HepG2 (cell line): ENCODE measurements at regions not wholly inside any gene's neighbourhood (a gene's known extent, or its start where the extent isn't known, plus 50 kb on each side); places are given as distances from the start of the nearest gene placed in this dataset.

ENCODE experiments used
- ARHGAP35 ChIP-seq: sonication (generic); formaldehyde crosslinking; IDR thresholded peaks from 2 replicates; pipeline ENCODE4 v1.9.0; 2022; ENCODE audit warnings: mild to moderate bottlenecking, inconsistent platforms, moderate library complexity, missing genetic modification reagents, borderline replicate concordance
- CENPX ChIP-seq: sonication (generic); formaldehyde crosslinking; IDR thresholded peaks from 2 replicates; pipeline ENCODE4 v1.9.0; 2021; ENCODE audit warnings: mild to moderate bottlenecking, missing genetic modification reagents, moderate library complexity
- FOXP1 ChIP-seq, 2 experiments: fragments of 450-650 bp in 1 of 2; IDR thresholded peaks; 2 replicates each; pipeline ENCODE4 v1.6.1; 2017 to 2018; ENCODE audit warnings: antibody characterized with exemption in 1 of 2
- GABPB1 ChIP-seq: IDR thresholded peaks from 2 replicates; pipeline ENCODE4 v1.6.1; 2016; ENCODE audit warnings: mild to moderate bottlenecking, missing genetic modification reagents, moderate library complexity, missing compliant biosample characterization
- HOXD1 ChIP-seq: sonication (generic); formaldehyde crosslinking; IDR thresholded peaks from 2 replicates; pipeline ENCODE4 v1.5.0; 2020; ENCODE audit warnings: missing genetic modification reagents
- KMT2A ChIP-seq: sonication (generic); formaldehyde crosslinking; IDR thresholded peaks from 2 replicates; pipeline ENCODE4 v1.4.0; 2020; ENCODE audit warnings: missing genetic modification reagents
- MAFF ChIP-seq: IDR thresholded peaks from 2 replicates; pipeline ENCODE4 v1.6.1; 2011; ENCODE audit warnings: low read depth, low read length, improper control_type of control experiment
- NKX3-1 ChIP-seq: sonication (generic); formaldehyde crosslinking; IDR thresholded peaks from 2 replicates; pipeline ENCODE4 v1.5.0; 2020; ENCODE audit warnings: missing genetic modification reagents
- RCOR2 ChIP-seq: IDR thresholded peaks from 2 replicates; pipeline ENCODE4 v1.6.1; 2016; ENCODE audit warnings: missing biosample characterization, missing genetic modification reagents
- RXRB ChIP-seq: IDR thresholded peaks from 2 replicates; pipeline ENCODE4 v1.6.1; 2016; ENCODE audit warnings: borderline replicate concordance, missing genetic modification reagents, missing compliant biosample characterization
- SAP130 ChIP-seq: IDR thresholded peaks from 2 replicates; pipeline ENCODE4 v1.6.1; 2016; ENCODE audit warnings: low read depth
- SOX13 ChIP-seq, 3 experiments: fragments of 450-650 bp in 1 of 3; sonication (generic) in 1 of 3; formaldehyde crosslinking in 1 of 3; IDR thresholded peaks in 2 of 3; conservative IDR thresholded peaks in 1 of 3; 2 replicates each; pipeline versions ENCODE4 v1.5.0 to v1.6.1; 2016 to 2020; ENCODE audit warnings: antibody characterized with exemption in 1 of 3, mild to moderate bottlenecking in 1 of 3, missing compliant biosample characterization in 1 of 3, missing genetic modification reagents in 1 of 3, moderate library complexity in 1 of 3
- TBL1XR1 ChIP-seq: fragments of 150-350 bp; IDR thresholded peaks from 2 replicates; pipeline ENCODE4 v1.6.1; 2014; ENCODE audit warnings: borderline replicate concordance, low read length; ENCODE audit not compliant: partially characterized antibody
- TBX2 ChIP-seq: sonication (generic); formaldehyde crosslinking; IDR thresholded peaks from 2 replicates; pipeline ENCODE4 v1.5.0; 2020; ENCODE audit warnings: missing genetic modification reagents, mild to moderate bottlenecking, borderline replicate concordance
- ZFX ChIP-seq: sonication (generic); formaldehyde crosslinking; IDR thresholded peaks from 2 replicates; pipeline ENCODE4 v1.4.0; 2020; ENCODE audit warnings: mild to moderate bottlenecking, low read depth, missing genetic modification reagents, moderate library complexity
- ZNF10 ChIP-seq: sonication (generic); formaldehyde crosslinking; IDR thresholded peaks from 2 replicates; pipeline ENCODE4 v1.4.0; 2020; ENCODE audit warnings: mild to moderate bottlenecking, low read depth, missing genetic modification reagents, borderline replicate concordance
- ZNF160 ChIP-seq: sonication (generic); formaldehyde crosslinking; IDR thresholded peaks from 2 replicates; pipeline ENCODE4 v1.8.0; 2022; ENCODE audit warnings: mild to moderate bottlenecking, inconsistent platforms, missing genetic modification reagents
- ZNF383 ChIP-seq: sonication (generic); formaldehyde crosslinking; IDR thresholded peaks from 2 replicates; pipeline ENCODE4 v1.4.0; 2020; ENCODE audit warnings: missing genetic modification reagents, mild to moderate bottlenecking, borderline replicate concordance
- TF ChIP-seq, protein P1 (sequence below): sonication (generic); formaldehyde crosslinking; IDR thresholded peaks from 2 replicates; pipeline ENCODE4 v1.4.0; 2020; ENCODE audit warnings: mild to moderate bottlenecking, missing genetic modification reagents, borderline replicate concordance
- TF ChIP-seq, protein P2 (sequence below), 2 experiments: fragments of 450-650 bp in 1 of 2; sonication (generic) in 1 of 2; formaldehyde crosslinking; IDR thresholded peaks; 2 replicates each; pipeline versions ENCODE4 v1.5.0 to v1.8.0; 2020 to 2022; ENCODE audit warnings: mild to moderate bottlenecking in 1 of 2, missing genetic modification reagents in 1 of 2
- TF ChIP-seq, protein P3 (sequence below): sonication (generic); formaldehyde crosslinking; conservative IDR thresholded peaks from 2 replicates; pipeline ENCODE4 v1.8.1; 2023; ENCODE audit warnings: missing genetic modification reagents

DNA sequence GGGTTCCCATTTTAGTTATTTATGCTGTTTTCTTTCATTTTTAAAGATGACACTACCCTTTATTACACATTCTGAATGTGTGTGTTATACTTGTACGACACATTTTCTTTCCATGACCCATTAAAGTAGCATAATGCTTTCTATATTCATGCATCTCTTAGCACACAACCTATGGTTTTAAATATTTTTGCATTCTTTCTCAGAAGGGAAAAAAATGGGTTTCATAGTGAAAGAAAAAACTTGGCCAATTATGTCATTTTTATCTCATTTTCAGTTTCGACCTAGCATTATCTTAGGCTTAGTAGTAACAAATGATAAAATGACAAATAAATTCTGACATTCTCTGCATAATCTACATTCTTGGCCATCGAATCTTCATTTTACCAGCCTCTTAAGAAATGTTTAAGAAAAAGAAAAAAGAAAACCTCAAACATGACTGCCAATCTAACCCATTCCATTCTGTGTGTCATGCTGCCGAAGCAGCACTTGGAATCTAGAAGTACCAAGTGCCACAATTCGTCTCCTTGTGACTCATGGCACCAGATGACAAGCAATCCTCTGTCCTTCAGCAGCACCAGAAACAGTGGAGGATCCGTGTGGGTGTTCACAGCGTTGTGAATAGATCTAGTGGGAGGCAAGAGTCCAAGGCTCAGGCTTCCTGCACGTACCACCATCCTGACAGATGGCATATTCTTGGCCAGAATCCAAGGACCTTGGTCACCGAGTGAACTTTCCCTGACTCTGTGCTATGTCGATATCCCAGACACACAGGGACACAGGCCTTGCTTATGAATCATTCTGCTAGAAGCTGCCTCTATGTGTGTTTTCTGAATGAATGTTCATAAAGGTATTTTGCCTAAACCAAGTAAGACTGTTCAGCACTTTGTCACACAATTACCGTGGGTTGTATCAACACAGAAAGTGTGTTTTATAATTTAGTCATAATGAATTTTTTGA, 502.7 kb downstream of the NR2F1-AS1 start (continued):
- TF ChIP-seq TBX2 (CRISPR knock-in tag): peak; percentile 71; the same call in 1 of the 2 replicates
- peak; percentile 82 for TF ChIP-seq RCOR2 (CRISPR knock-in tag)
- TF ChIP-seq, protein P1, sequence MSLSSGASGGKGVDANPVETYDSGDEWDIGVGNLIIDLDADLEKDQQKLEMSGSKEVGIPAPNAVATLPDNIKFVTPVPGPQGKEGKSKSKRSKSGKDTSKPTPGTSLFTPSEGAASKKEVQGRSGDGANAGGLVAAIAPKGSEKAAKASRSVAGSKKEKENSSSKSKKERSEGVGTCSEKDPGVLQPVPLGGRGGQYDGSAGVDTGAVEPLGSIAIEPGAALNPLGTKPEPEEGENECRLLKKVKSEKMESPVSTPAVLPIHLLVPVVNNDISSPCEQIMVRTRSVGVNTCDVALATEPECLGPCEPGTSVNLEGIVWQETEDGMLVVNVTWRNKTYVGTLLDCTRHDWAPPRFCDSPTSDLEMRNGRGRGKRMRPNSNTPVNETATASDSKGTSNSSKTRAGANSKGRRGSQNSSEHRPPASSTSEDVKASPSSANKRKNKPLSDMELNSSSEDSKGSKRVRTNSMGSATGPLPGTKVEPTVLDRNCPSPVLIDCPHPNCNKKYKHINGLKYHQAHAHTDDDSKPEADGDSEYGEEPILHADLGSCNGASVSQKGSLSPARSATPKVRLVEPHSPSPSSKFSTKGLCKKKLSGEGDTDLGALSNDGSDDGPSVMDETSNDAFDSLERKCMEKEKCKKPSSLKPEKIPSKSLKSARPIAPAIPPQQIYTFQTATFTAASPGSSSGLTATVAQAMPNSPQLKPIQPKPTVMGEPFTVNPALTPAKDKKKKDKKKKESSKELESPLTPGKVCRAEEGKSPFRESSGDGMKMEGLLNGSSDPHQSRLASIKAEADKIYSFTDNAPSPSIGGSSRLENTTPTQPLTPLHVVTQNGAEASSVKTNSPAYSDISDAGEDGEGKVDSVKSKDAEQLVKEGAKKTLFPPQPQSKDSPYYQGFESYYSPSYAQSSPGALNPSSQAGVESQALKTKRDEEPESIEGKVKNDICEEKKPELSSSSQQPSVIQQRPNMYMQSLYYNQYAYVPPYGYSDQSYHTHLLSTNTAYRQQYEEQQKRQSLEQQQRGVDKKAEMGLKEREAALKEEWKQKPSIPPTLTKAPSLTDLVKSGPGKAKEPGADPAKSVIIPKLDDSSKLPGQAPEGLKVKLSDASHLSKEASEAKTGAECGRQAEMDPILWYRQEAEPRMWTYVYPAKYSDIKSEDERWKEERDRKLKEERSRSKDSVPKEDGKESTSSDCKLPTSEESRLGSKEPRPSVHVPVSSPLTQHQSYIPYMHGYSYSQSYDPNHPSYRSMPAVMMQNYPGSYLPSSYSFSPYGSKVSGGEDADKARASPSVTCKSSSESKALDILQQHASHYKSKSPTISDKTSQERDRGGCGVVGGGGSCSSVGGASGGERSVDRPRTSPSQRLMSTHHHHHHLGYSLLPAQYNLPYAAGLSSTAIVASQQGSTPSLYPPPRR (CRISPR knock-in tag): peak; percentile 55; the same call in 1 of the 2 replicates
- peak; percentile 81 for TF ChIP-seq TBL1XR1
- no peak for TF ChIP-seq ZNF383
- TF ChIP-seq ZNF10 (CRISPR knock-in tag): no peak
- TF ChIP-seq, protein P2, sequence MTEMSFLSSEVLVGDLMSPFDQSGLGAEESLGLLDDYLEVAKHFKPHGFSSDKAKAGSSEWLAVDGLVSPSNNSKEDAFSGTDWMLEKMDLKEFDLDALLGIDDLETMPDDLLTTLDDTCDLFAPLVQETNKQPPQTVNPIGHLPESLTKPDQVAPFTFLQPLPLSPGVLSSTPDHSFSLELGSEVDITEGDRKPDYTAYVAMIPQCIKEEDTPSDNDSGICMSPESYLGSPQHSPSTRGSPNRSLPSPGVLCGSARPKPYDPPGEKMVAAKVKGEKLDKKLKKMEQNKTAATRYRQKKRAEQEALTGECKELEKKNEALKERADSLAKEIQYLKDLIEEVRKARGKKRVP (CRISPR knock-in tag; IDR thresholded peaks at IDR 0.05): 0 out of 4 replicates have a peak, but pooled peaks of 1 of the 2 experiments have one; percentile 23
- TF ChIP-seq RXRB (CRISPR knock-in tag): peak; percentile 96
- TF ChIP-seq ARHGAP35 (CRISPR knock-in tag): no peak
- TF ChIP-seq HOXD1 (CRISPR knock-in tag): peak; percentile 68; the same call in 1 of the 2 replicates
- TF ChIP-seq SOX13 (IDR thresholded peaks at IDR 0.05): no peak
- TF ChIP-seq SOX13 (CRISPR knock-in tag; conservative IDR thresholded peaks at IDR 0.05 in 1 of 2, IDR thresholded peaks at IDR 0.05 in 1 of 2): peak in 1 of 2 experiments; percentile 80; a peak in 2 of 4 replicates
- TF ChIP-seq, protein P3, sequence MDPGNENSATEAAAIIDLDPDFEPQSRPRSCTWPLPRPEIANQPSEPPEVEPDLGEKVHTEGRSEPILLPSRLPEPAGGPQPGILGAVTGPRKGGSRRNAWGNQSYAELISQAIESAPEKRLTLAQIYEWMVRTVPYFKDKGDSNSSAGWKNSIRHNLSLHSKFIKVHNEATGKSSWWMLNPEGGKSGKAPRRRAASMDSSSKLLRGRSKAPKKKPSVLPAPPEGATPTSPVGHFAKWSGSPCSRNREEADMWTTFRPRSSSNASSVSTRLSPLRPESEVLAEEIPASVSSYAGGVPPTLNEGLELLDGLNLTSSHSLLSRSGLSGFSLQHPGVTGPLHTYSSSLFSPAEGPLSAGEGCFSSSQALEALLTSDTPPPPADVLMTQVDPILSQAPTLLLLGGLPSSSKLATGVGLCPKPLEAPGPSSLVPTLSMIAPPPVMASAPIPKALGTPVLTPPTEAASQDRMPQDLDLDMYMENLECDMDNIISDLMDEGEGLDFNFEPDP (CRISPR knock-in tag): no peak
- TF ChIP-seq SAP130 (CRISPR knock-in tag): peak; percentile 90
- TF ChIP-seq MAFF: 0 out of 2 replicates have a peak, but pooled peaks have one; percentile 2
- 0 out of 2 replicates have a peak, but pooled peaks have one; percentile 55 for TF ChIP-seq NKX3-1 (CRISPR knock-in tag)
- peak; percentile 78 for TF ChIP-seq ZFX
- TF ChIP-seq FOXP1 (IDR thresholded peaks at IDR 0.05): no peak
- peak; percentile 58; the same call in 1 of the 2 replicates for TF ChIP-seq FOXP1 (CRISPR knock-in tag; IDR thresholded peaks at IDR 0.05)
- peak; percentile 56; the same call in 1 of the 2 replicates for TF ChIP-seq KMT2A (CRISPR knock-in tag)
- TF ChIP-seq CENPX (CRISPR knock-in tag): no peak
- peak; percentile 41; the same call in 1 of the 2 replicates for TF ChIP-seq GABPB1 (CRISPR knock-in tag)
- no peak for TF ChIP-seq ZNF160 (CRISPR knock-in tag)
